ENCODE measurements at regions not wholly inside any gene's neighbourhood (a gene's known extent, or its start where the extent isn't known, plus 50 kb on each side); places are given as distances from the start of the nearest gene placed in this dataset.

GRCh38 chr7:12470930-12471329 lies 67.3 kb upstream of the VWDE start:
- no peaks in the 10 kb centered on the region for H3K27me3 ChIP-seq (ENCODE audit: control insufficient read depth in 3 of 3, insufficient read depth in 3 of 3, low read length in 2 of 3)
- no peak for DNase-seq
- H3K9me3 ChIP-seq (ENCODE audit: control insufficient read depth in 4 of 4, insufficient read depth in 3 of 4, low read length in 3 of 4) = no peaks in the 10 kb centered on the region
- no peak overlapping the region for H3K9ac ChIP-seq (ENCODE audit: insufficient read depth in 1 of 2, low read length in 2 of 2)
- H3K4me3 ChIP-seq = no peak overlapping the region
- no peak for TF ChIP-seq CTCF (IDR thresholded peaks at IDR 0.05; ENCODE audit: control extremely low read depth, extremely low read depth)
- H3K4me1 ChIP-seq (ENCODE audit: control insufficient read depth in 5 of 5, insufficient read depth in 5 of 5, low read length in 5 of 5) = no peaks in the 10 kb centered on the region
- ATAC-seq (ENCODE audit: insufficient read depth, low FRiP score) = no peak
- 97% methylated on average over 29 of the region's 29 CpGs for WGBS, 2 donors
- no peaks in the 10 kb centered on the region for H3K36me3 ChIP-seq (ENCODE audit: control insufficient read depth in 4 of 4, insufficient read depth in 4 of 4, low read length in 4 of 4)
- H3K27ac ChIP-seq (ENCODE audit: low read depth in 1 of 2, low read length in 1 of 2) = no peak overlapping the region

GRCh38 chr7:12474035-12474434 lies 70.4 kb upstream of the VWDE start:
- 70 to 76% methylated on average over 4 of the region's 4 CpGs for WGBS, 2 donors
- Histone ChIP-seq H3K27ac (ENCODE audit: low read depth in 1 of 2, low read length in 1 of 2) (no peak overlapping the region), H3K36me3 (ENCODE audit: control insufficient read depth in 4 of 4, insufficient read depth in 4 of 4, low read length in 4 of 4) (no peaks in the 10 kb centered on the region), H3K4me3 (no peak overlapping the region), H3K27me3 (ENCODE audit: control insufficient read depth in 3 of 3, insufficient read depth in 3 of 3, low read length in 2 of 3) (no peaks in the 10 kb centered on the region), H3K9me3 (ENCODE audit: control insufficient read depth in 4 of 4, insufficient read depth in 3 of 4, low read length in 3 of 4) (no peaks in the 10 kb centered on the region), H3K4me1 (ENCODE audit: control insufficient read depth in 5 of 5, insufficient read depth in 5 of 5, low read length in 5 of 5) (no peaks in the 10 kb centered on the region), H3K9ac (ENCODE audit: insufficient read depth in 1 of 2, low read length in 2 of 2) (no peak overlapping the region)
- TF ChIP-seq CTCF (IDR thresholded peaks at IDR 0.05; ENCODE audit: control extremely low read depth, extremely low read depth) = no peak
- no peak for DNase-seq
- ATAC-seq (ENCODE audit: insufficient read depth, low FRiP score) = no peak

DNA sequence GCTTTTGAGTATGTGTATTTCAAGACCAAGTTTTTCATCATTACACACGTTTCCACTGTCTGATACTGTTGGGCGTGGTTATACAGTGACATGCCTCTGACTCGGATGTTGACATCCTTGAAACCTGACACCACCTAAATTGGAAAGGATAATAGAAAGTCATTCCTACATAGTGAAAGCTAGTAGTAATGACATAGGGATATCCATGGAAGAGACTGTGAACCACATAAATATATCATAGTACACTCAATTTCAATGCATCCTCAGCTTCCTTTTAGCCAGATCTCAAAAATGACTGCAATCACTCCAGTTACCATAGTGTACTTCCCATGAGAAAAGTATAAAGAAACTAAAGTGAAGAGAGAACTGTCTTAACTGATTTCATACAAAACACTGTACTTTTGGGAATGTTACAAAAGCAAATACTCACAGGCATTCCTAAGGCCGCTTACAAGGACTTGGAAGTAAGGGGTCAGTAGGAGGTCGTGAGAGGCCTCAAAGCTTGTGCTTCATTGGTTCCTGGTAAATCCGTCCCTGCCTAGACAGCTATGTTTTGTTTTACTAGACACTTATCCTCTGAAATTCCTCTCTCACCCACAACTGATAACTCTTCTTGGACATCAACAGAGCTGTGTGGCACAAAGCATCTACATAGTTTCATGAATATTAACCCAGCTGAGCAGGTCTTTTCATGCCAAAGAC lies 71.8 kb upstream of the VWDE start:
- H3K9ac ChIP-seq (ENCODE audit: insufficient read depth in 1 of 2, low read length in 2 of 2) = no peak overlapping the region
- TF ChIP-seq CTCF (IDR thresholded peaks at IDR 0.05; ENCODE audit: control extremely low read depth, extremely low read depth) = no peak
- H3K4me3 ChIP-seq = no peak overlapping the region
- ATAC-seq (ENCODE audit: insufficient read depth, low FRiP score) (no peak), DNase-seq (peak; percentile 44 to 67 (median 57))
- no peaks in the 10 kb centered on the region for H3K27me3 ChIP-seq (ENCODE audit: control insufficient read depth in 3 of 3, insufficient read depth in 3 of 3, low read length in 2 of 3)
- no peaks in the 10 kb centered on the region for H3K4me1 ChIP-seq (ENCODE audit: control insufficient read depth in 5 of 5, insufficient read depth in 5 of 5, low read length in 5 of 5)
- no peaks in the 10 kb centered on the region for H3K9me3 ChIP-seq (ENCODE audit: control insufficient read depth in 4 of 4, insufficient read depth in 3 of 4, low read length in 3 of 4)
- no peak overlapping the region for H3K27ac ChIP-seq (ENCODE audit: low read depth in 1 of 2, low read length in 1 of 2)
- no peaks in the 10 kb centered on the region for H3K36me3 ChIP-seq (ENCODE audit: control insufficient read depth in 4 of 4, insufficient read depth in 4 of 4, low read length in 4 of 4)
- 57 to 74% methylated on average over 6 of the region's 6 CpGs for WGBS, 2 donors

DNA sequence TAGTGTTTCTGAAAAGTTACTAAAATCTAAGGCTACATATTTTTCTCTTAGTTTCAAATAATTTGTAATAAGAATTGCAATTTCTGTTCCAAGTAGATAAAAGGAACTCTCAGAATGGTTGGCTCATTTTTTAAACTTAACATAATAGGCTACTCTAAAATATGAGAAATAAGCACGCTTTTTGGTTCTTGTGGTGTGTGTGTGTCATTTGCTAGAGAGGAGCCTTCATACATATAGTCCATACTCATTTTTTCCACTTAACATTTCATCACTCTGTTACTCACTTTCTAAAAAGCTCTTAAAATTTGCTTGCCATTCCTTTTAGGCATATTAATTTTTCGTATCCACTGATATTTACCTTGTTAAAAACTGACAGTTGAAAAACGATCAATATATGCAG lies 74.0 kb upstream of the VWDE start:
- Histone ChIP-seq H3K27ac (ENCODE audit: low read depth in 1 of 2, low read length in 1 of 2) (no peak overlapping the region), H3K36me3 (ENCODE audit: control insufficient read depth in 4 of 4, insufficient read depth in 4 of 4, low read length in 4 of 4) (no peaks in the 10 kb centered on the region), H3K9me3 (ENCODE audit: control insufficient read depth in 4 of 4, insufficient read depth in 3 of 4, low read length in 3 of 4) (no peaks in the 10 kb centered on the region), H3K4me3 (no peak overlapping the region), H3K9ac (ENCODE audit: insufficient read depth in 1 of 2, low read length in 2 of 2) (no peak overlapping the region), H3K4me1 (ENCODE audit: control insufficient read depth in 5 of 5, insufficient read depth in 5 of 5, low read length in 5 of 5) (no peaks in the 10 kb centered on the region), H3K27me3 (ENCODE audit: control insufficient read depth in 3 of 3, insufficient read depth in 3 of 3, low read length in 2 of 3) (no peaks in the 10 kb centered on the region)
- ATAC-seq (ENCODE audit: insufficient read depth, low FRiP score) (no peak), DNase-seq (no peak)
- no peak for TF ChIP-seq CTCF (IDR thresholded peaks at IDR 0.05; ENCODE audit: control extremely low read depth, extremely low read depth)
- 74 to 94% methylated on average over 3 of the region's 3 CpGs for WGBS, 2 donors
